ENCODE measurements at regions not wholly inside any gene's neighbourhood (a gene's known extent, or its start where the extent isn't known, plus 50 kb on each side); places are given as distances from the start of the nearest gene placed in this dataset.

DNA sequence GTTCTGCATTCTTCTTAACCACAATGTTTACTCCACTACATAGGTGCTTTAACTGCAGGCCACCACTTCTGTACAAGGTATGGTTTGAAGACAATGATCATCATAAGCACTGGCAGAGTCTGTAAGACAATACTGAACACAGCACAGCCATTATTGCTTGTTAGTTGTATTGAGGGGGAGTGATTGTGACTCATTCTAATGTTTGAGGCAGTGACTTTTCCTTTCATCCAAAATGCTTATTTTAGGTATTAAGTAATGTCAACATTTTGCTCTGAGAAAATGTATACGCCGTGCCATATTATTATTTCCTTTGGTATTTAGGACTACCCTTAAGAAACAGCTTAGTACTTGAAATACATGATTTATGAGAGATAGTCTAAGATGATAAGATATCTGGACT lies 618.2 kb upstream of the ZNF717 start:
- H3K4me3 ChIP-seq (ENCODE audit: extremely low read depth in 1 of 4, insufficient read depth in 2 of 4, low read depth in 3 of 4, low read length in 4 of 4) = no peak overlapping the region
- H3K4ac ChIP-seq (replicated peaks; ENCODE audit: insufficient read length, low read depth, low read length) = no peak overlapping the region
- CTCF ChIA-PET (ENCODE audit: partially characterized antibody) = interaction anchor here (1.7 kb wide), 1 partner anchor 166 kb away, joined by 3 read pairs; no protein-coding TSS in a partner anchor
- H3K4me2 ChIP-seq (ENCODE audit: insufficient read depth in 1 of 2, low read depth in 2 of 2, low read length in 2 of 2) = no peak overlapping the region
- H2AFZ ChIP-seq (ENCODE audit: low read length) = no peak overlapping the region
- H2BK120ac ChIP-seq (replicated peaks; ENCODE audit: low read depth, low read length) = no peak overlapping the region
- H4K5ac ChIP-seq (ENCODE audit: insufficient read length, low read depth, low read length) = no peak overlapping the region
- no peaks in the 10 kb centered on the region for H3K79me1 ChIP-seq (ENCODE audit: low read depth, low read length)
- H4K20me1 ChIP-seq (replicated peaks in 1 of 2; ENCODE audit: control insufficient read depth in 1 of 2, insufficient read depth in 2 of 2, low read length in 2 of 2) = no peaks in the 10 kb centered on the region
- H3K9me3 ChIP-seq (ENCODE audit: insufficient read depth in 2 of 2, low read depth in 1 of 2, low read length in 1 of 2) = no peaks in the 10 kb centered on the region
- H3K36me3 ChIP-seq (ENCODE audit: control insufficient read depth in 2 of 4, insufficient read depth in 4 of 4, low read length in 3 of 4) = no peaks in the 10 kb centered on the region
- H4K8ac ChIP-seq (ENCODE audit: extremely low read depth, insufficient read depth, low read length) = no peak overlapping the region
- H3K9ac ChIP-seq (replicated peaks in 1 of 4; ENCODE audit: extremely low read depth in 1 of 4, low read depth in 3 of 4, low read length in 3 of 4) = no peak overlapping the region
- H3K56ac ChIP-seq (replicated peaks; ENCODE audit: insufficient read length, low read depth, low read length) = no peak overlapping the region
- H3K4me1 ChIP-seq (replicated peaks in 1 of 4; ENCODE audit: control insufficient read depth in 3 of 4, insufficient read depth in 4 of 4, low read length in 3 of 4) = no peaks in the 10 kb centered on the region
- H3K27me3 ChIP-seq (replicated peaks in 1 of 4; ENCODE audit: control insufficient read depth in 3 of 4, extremely low read depth in 1 of 4, insufficient read depth in 3 of 4, low read length in 3 of 4) = no peaks in the 10 kb centered on the region
- H2BK15ac ChIP-seq (ENCODE audit: low read length) = no peak overlapping the region
- FAIRE-seq (no peak), DNase-seq (ENCODE audit: low read depth in 1 of 2, low spot score in 2 of 2) (no peak)
- no peak overlapping the region for H4K91ac ChIP-seq (replicated peaks; ENCODE audit: insufficient read length, low read length)
- H3K27ac ChIP-seq (ENCODE audit: low read depth, low read length) = peak overlapping the region; percentile 18; the same call in 1 of the 2 replicates
- H3K18ac ChIP-seq (ENCODE audit: extremely low read depth, low read length) = no peak overlapping the region
- H2BK5ac ChIP-seq (ENCODE audit: low read depth, low read length) = no peak overlapping the region
- no peaks in the 10 kb centered on the region for H3K79me2 ChIP-seq (ENCODE audit: control insufficient read depth in 1 of 2, insufficient read depth in 2 of 2, low read length in 2 of 2)
- H3K23ac ChIP-seq (ENCODE audit: insufficient read length) = no peak overlapping the region
- TF ChIP-seq FOSL1 (IDR thresholded peaks at IDR 0.05; ENCODE audit: insufficient read depth, low read depth, low read length) = no peak
- no peak for TF ChIP-seq ZNF274 (IDR thresholded peaks at IDR 0.05; ENCODE audit: borderline replicate concordance, extremely low read depth, low read length)
- TF ChIP-seq CBX8 (IDR thresholded peaks at IDR 0.05; ENCODE audit: borderline replicate concordance, low read depth, low read length) = no peak
- no peak overlapping the region for H2AK5ac ChIP-seq (ENCODE audit: low read depth, low read length)
- H3K14ac ChIP-seq (ENCODE audit: insufficient read length) = no peak overlapping the region
- POLR2A ChIA-PET (ENCODE audit: partially characterized antibody) = no interaction called here
- no peaks in the 10 kb centered on the region for H3K23me2 ChIP-seq (ENCODE audit: low read depth, low read length)
- 97% methylated on average over 2 of the region's 2 CpGs; no CpG with 5 or more reads in 1 of the 2 experiments for WGBS, 2 experiments (ENCODE audit: extremely low coverage in 1 of 2, insufficient coverage in 1 of 2, insufficient read length in 1 of 2, insufficient replicate concordance in 2 of 2, low coverage in 1 of 2, low lambda C conversion rate in 2 of 2, missing lambda C conversion rate in 1 of 2)
- no peak overlapping the region for H2BK20ac ChIP-seq (ENCODE audit: low read length)
- H2BK12ac ChIP-seq (ENCODE audit: low read depth, low read length) = no peak overlapping the region

Measured in H1 (cell line).